ENCODE measurements at regions not wholly inside any gene's neighbourhood (a gene's known extent, or its start where the extent isn't known, plus 50 kb on each side); places are given as distances from the start of the nearest gene placed in this dataset.

- ATAC-seq, result peak; percentile 66
- TF ChIP-seq ZFP30 (CRISPR knock-in tag; IDR thresholded peaks at IDR 0.05) (no peak), TOX (CRISPR knock-in tag; IDR thresholded peaks at IDR 0.05; ENCODE audit: borderline replicate concordance) (no peak), ZNF8 (CRISPR knock-in tag; IDR thresholded peaks at IDR 0.05) (no peak), TCF4 (CRISPR knock-in tag; IDR thresholded peaks at IDR 0.05; ENCODE audit: borderline replicate concordance) (no peak), ZFP3 (CRISPR knock-in tag; IDR thresholded peaks at IDR 0.05) (no peak), BACH2 (CRISPR knock-in tag; IDR thresholded peaks at IDR 0.05; ENCODE audit: borderline replicate concordance) (no peak), OSR1 (CRISPR knock-in tag; IDR thresholded peaks at IDR 0.05) (no peak), PPARA (CRISPR knock-in tag; IDR thresholded peaks at IDR 0.05; ENCODE audit: borderline replicate concordance) (no peak), ZNF70 (CRISPR knock-in tag; IDR thresholded peaks at IDR 0.05) (no peak), ESRRG (CRISPR knock-in tag; IDR thresholded peaks at IDR 0.05) (no peak), ISL1 (CRISPR knock-in tag; IDR thresholded peaks at IDR 0.05) (no peak), ZC3H10 (CRISPR knock-in tag; IDR thresholded peaks at IDR 0.05) (no peak), SNAI2 (CRISPR knock-in tag; IDR thresholded peaks at IDR 0.05) (no peak), ZNF565 (CRISPR knock-in tag; conservative IDR thresholded peaks at IDR 0.05; ENCODE audit: low read depth) (no peak)
- TF ChIP-seq, protein P1, sequence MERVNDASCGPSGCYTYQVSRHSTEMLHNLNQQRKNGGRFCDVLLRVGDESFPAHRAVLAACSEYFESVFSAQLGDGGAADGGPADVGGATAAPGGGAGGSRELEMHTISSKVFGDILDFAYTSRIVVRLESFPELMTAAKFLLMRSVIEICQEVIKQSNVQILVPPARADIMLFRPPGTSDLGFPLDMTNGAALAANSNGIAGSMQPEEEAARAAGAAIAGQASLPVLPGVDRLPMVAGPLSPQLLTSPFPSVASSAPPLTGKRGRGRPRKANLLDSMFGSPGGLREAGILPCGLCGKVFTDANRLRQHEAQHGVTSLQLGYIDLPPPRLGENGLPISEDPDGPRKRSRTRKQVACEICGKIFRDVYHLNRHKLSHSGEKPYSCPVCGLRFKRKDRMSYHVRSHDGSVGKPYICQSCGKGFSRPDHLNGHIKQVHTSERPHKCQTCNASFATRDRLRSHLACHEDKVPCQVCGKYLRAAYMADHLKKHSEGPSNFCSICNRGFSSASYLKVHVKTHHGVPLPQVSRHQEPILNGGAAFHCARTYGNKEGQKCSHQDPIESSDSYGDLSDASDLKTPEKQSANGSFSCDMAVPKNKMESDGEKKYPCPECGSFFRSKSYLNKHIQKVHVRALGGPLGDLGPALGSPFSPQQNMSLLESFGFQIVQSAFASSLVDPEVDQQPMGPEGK (CRISPR knock-in tag; IDR thresholded peaks at IDR 0.05; ENCODE audit: borderline replicate concordance), result no peak
- TF ChIP-seq, protein P2, sequence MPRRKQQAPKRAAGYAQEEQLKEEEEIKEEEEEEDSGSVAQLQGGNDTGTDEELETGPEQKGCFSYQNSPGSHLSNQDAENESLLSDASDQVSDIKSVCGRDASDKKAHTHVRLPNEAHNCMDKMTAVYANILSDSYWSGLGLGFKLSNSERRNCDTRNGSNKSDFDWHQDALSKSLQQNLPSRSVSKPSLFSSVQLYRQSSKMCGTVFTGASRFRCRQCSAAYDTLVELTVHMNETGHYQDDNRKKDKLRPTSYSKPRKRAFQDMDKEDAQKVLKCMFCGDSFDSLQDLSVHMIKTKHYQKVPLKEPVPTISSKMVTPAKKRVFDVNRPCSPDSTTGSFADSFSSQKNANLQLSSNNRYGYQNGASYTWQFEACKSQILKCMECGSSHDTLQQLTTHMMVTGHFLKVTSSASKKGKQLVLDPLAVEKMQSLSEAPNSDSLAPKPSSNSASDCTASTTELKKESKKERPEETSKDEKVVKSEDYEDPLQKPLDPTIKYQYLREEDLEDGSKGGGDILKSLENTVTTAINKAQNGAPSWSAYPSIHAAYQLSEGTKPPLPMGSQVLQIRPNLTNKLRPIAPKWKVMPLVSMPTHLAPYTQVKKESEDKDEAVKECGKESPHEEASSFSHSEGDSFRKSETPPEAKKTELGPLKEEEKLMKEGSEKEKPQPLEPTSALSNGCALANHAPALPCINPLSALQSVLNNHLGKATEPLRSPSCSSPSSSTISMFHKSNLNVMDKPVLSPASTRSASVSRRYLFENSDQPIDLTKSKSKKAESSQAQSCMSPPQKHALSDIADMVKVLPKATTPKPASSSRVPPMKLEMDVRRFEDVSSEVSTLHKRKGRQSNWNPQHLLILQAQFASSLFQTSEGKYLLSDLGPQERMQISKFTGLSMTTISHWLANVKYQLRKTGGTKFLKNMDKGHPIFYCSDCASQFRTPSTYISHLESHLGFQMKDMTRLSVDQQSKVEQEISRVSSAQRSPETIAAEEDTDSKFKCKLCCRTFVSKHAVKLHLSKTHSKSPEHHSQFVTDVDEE (CRISPR knock-in tag; IDR thresholded peaks at IDR 0.05), result no peak
- TF ChIP-seq, protein P3, sequence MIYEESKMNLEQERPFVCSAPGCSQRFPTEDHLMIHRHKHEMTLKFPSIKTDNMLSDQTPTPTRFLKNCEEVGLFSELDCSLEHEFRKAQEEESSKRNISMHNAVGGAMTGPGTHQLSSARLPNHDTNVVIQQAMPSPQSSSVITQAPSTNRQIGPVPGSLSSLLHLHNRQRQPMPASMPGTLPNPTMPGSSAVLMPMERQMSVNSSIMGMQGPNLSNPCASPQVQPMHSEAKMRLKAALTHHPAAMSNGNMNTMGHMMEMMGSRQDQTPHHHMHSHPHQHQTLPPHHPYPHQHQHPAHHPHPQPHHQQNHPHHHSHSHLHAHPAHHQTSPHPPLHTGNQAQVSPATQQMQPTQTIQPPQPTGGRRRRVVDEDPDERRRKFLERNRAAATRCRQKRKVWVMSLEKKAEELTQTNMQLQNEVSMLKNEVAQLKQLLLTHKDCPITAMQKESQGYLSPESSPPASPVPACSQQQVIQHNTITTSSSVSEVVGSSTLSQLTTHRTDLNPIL (CRISPR knock-in tag; IDR thresholded peaks at IDR 0.05; ENCODE audit: low read depth), result no peak
- TF ChIP-seq, protein P4, sequence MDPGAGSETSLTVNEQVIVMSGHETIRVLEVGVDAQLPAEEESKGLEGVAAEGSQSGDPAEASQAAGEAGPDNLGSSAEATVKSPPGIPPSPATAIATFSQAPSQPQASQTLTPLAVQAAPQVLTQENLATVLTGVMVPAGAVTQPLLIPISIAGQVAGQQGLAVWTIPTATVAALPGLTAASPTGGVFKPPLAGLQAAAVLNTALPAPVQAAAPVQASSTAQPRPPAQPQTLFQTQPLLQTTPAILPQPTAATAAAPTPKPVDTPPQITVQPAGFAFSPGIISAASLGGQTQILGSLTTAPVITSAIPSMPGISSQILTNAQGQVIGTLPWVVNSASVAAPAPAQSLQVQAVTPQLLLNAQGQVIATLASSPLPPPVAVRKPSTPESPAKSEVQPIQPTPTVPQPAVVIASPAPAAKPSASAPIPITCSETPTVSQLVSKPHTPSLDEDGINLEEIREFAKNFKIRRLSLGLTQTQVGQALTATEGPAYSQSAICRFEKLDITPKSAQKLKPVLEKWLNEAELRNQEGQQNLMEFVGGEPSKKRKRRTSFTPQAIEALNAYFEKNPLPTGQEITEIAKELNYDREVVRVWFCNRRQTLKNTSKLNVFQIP (CRISPR knock-in tag; IDR thresholded peaks at IDR 0.05; ENCODE audit: borderline replicate concordance, low read depth), result no peak
- TF ChIP-seq, protein P5, sequence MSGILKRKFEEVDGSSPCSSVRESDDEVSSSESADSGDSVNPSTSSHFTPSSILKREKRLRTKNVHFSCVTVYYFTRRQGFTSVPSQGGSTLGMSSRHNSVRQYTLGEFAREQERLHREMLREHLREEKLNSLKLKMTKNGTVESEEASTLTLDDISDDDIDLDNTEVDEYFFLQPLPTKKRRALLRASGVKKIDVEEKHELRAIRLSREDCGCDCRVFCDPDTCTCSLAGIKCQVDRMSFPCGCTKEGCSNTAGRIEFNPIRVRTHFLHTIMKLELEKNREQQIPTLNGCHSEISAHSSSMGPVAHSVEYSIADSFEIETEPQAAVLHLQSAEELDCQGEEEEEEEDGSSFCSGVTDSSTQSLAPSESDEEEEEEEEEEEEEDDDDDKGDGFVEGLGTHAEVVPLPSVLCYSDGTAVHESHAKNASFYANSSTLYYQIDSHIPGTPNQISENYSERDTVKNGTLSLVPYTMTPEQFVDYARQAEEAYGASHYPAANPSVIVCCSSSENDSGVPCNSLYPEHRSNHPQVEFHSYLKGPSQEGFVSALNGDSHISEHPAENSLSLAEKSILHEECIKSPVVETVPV (CRISPR knock-in tag; IDR thresholded peaks at IDR 0.05), result no peak
Measured at GRCh38 chr13:70964124-70964523, 855.9 kb upstream of the KLHL1 start.

- TF ChIP-seq ESRRG (CRISPR knock-in tag; IDR thresholded peaks at IDR 0.05) (no peak), ZNF70 (CRISPR knock-in tag; IDR thresholded peaks at IDR 0.05) (no peak), RARB (CRISPR knock-in tag; IDR thresholded peaks at IDR 0.05) (no peak), PPARA (CRISPR knock-in tag; IDR thresholded peaks at IDR 0.05; ENCODE audit: borderline replicate concordance) (no peak), GLIS3 (CRISPR knock-in tag; IDR thresholded peaks at IDR 0.05) (no peak), SNAI2 (CRISPR knock-in tag; IDR thresholded peaks at IDR 0.05) (no peak), TCF4 (CRISPR knock-in tag; IDR thresholded peaks at IDR 0.05; ENCODE audit: borderline replicate concordance) (no peak), ZC3H10 (CRISPR knock-in tag; IDR thresholded peaks at IDR 0.05) (no peak), ZFP3 (CRISPR knock-in tag; IDR thresholded peaks at IDR 0.05) (no peak), ZFP30 (CRISPR knock-in tag; IDR thresholded peaks at IDR 0.05) (no peak), TOX (CRISPR knock-in tag; IDR thresholded peaks at IDR 0.05; ENCODE audit: borderline replicate concordance) (no peak), ARNTL (CRISPR knock-in tag; IDR thresholded peaks at IDR 0.05; ENCODE audit: borderline replicate concordance, low read depth) (no peak)
- TF ChIP-seq, protein P3 (CRISPR knock-in tag; IDR thresholded peaks at IDR 0.05; ENCODE audit: low read depth), result no peak
- TF ChIP-seq, protein P2 (CRISPR knock-in tag; IDR thresholded peaks at IDR 0.05), result no peak
- TF ChIP-seq, protein P1 (CRISPR knock-in tag; IDR thresholded peaks at IDR 0.05; ENCODE audit: borderline replicate concordance), result no peak
Measured at GRCh38 chr13:70960841-70961443, 852.7 kb upstream of the KLHL1 start.

More at GRCh38 chr13:70960841-70961443, 852.7 kb upstream of the KLHL1 start:
- peak; percentile 46; the same call in 1 of the 3 replicates for ATAC-seq

Measured in SK-N-SH treated with all-trans-retinoic acid at 6 μM for 48 hours (cell line).